ENCODE measurements at regions not wholly inside any gene's neighbourhood (a gene's known extent, or its start where the extent isn't known, plus 50 kb on each side); places are given as distances from the start of the nearest gene placed in this dataset.

DNA sequence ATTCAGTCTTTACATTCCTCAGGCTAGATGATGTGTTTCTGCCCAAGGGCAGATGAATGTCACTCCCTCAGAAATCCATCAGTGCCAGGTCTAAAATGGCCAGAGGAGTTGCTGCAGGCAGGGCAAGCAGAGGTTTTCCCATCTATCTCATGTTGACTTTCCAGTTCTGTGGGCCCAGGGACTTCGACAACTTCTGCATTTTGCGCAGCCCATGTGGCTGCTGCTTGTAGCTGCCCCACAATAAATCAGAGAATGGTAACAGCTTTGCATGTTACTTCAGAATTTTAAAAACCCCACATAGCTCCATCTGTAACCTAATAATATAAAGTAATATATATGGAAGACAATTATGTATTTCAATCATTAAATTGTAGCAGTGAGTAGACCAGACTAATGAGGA is 1367.7 kb upstream of the AGA start:
- no peak for DNase-seq (ENCODE audit: low read depth)
- TF ChIP-seq, protein P1, sequence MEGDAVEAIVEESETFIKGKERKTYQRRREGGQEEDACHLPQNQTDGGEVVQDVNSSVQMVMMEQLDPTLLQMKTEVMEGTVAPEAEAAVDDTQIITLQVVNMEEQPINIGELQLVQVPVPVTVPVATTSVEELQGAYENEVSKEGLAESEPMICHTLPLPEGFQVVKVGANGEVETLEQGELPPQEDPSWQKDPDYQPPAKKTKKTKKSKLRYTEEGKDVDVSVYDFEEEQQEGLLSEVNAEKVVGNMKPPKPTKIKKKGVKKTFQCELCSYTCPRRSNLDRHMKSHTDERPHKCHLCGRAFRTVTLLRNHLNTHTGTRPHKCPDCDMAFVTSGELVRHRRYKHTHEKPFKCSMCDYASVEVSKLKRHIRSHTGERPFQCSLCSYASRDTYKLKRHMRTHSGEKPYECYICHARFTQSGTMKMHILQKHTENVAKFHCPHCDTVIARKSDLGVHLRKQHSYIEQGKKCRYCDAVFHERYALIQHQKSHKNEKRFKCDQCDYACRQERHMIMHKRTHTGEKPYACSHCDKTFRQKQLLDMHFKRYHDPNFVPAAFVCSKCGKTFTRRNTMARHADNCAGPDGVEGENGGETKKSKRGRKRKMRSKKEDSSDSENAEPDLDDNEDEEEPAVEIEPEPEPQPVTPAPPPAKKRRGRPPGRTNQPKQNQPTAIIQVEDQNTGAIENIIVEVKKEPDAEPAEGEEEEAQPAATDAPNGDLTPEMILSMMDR (IDR thresholded peaks at IDR 0.05; ENCODE audit: low read length, missing control alignments): no peak
- no peak overlapping the region for H3K4me3 ChIP-seq (replicated peaks; ENCODE audit: low read depth, low read length)

DNA sequence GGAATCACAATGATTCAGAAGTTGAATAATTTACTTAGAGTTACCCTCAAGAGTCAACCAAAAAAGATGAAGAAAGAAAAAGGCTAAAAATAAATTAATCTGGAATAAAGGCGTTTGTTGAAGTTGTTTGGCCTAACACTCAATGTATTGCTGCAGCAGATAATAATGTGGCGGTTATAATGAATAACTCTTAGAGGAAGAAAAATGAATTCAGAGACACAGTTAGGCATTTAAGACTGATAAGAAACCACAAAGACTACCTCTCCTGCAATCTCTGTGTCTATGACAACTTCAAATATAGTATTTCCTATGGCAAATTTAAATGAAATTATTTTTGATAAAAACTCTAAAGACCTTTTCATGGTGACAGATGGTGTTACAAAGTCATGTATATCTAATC is 1369.1 kb upstream of the AGA start:
- TF ChIP-seq, protein P1 (IDR thresholded peaks at IDR 0.05; ENCODE audit: low read length, missing control alignments): no peak
- DNase-seq (ENCODE audit: low read depth): no peak

DNA sequence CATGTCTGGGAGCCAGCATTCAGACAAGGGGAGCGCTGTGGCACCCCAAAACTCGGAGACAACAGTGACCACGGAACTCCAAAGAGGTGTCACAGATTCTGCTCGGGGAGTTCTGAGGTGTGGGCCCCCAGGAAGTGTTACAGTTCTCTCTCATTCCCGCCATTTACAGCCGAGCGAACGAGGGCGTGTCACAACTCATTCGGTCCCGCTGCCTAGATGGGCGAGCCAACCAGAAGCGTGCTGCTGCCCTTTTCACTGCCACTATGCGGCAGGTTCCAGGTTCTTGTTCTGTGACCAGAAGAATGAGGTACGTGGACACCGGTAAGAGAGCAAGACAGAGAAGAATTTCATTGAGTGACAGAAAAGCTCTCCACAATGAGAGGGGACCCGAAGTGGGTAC is 1370.6 kb upstream of the AGA start:
- TF ChIP-seq, protein P1 (IDR thresholded peaks at IDR 0.05; ENCODE audit: low read length, missing control alignments): no peak
- DNase-seq (ENCODE audit: low read depth): no peak
- no peak overlapping the region for H3K4me3 ChIP-seq (replicated peaks; ENCODE audit: low read depth, low read length)

More for the DNA sequence above, 1369.1 kb upstream of the AGA start:
- H3K4me3 ChIP-seq (replicated peaks; ENCODE audit: low read depth, low read length): no peak overlapping the region

DNA sequence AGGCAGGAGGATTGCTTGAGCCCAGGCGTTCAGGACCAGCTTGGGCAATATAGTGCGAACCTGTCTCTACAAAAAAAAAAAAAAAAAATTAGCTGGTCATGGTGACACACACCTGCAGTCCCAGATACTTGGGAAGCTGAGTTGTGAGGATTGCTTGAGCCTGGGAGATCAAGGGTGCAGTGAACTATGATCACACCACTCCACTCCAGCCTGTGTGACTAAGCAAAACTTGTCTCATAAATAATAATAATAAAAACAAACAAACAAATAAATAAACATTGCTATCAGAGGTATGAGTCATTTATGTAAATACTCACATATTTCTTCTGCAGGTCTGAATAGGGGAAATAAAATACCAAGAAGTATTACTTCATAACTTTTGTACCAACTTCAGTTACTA is 1372.7 kb upstream of the AGA start:
- TF ChIP-seq, protein P1 (IDR thresholded peaks at IDR 0.05; ENCODE audit: low read length, missing control alignments): no peak
- no peak for DNase-seq (ENCODE audit: low read depth)
- H3K4me3 ChIP-seq (replicated peaks; ENCODE audit: low read depth, low read length): no peak overlapping the region

DNA sequence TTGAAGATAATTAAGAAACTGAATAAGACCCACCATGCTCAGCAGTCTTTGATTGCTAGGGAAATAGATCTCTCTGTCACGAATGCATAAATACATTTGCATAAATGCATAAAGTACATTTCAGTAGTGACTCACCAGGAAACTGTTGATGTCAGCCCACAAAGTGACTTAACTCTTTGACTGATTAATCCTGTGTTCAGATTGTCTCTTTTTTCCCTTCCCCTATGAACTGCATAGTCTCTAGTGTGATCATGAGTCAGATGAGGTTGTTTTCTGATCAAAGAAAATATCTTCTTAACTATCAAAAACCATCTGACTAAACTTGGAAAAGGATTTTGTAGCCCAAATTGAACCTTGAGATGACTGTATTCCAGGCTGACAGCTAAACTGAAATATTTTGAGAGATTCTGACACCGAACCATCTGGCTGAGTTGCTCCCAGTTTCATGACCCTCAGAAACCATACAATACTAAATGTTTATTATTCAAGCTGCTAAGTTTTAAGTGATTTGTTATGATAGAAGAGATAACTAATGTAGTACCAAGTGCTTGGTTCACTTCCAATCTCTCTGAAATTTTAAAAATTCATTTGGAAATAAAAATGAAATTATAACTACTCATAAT is 1381.5 kb upstream of the AGA start:
- no peak for DNase-seq (ENCODE audit: low read depth)
- no peak overlapping the region for H3K4me3 ChIP-seq (replicated peaks; ENCODE audit: low read depth, low read length)
- TF ChIP-seq, protein P1 (IDR thresholded peaks at IDR 0.05; ENCODE audit: low read length, missing control alignments): no peak

DNA sequence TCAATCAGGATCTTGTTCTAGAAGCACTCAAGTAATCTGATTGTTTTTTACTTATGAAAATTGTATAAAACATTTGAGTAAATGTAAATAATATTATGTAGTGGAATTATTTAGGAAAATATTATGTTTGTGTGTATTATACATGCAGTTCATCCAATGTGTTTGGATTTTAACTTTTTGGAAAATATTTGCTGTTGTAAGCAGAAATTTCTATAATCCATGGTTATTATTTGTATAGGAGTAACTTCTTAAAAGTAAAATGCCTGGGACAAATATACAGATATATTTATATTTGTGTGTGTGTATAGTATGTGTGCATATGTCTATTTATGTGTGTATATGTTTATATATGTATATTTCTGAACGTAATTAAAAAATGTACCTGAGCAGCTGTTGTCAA is 1394.6 kb upstream of the AGA start:
- TF ChIP-seq, protein P1 (IDR thresholded peaks at IDR 0.05; ENCODE audit: low read length, missing control alignments): no peak
- H3K4me3 ChIP-seq (replicated peaks; ENCODE audit: low read depth, low read length): no peak overlapping the region
- DNase-seq (ENCODE audit: low read depth): no peak

DNA sequence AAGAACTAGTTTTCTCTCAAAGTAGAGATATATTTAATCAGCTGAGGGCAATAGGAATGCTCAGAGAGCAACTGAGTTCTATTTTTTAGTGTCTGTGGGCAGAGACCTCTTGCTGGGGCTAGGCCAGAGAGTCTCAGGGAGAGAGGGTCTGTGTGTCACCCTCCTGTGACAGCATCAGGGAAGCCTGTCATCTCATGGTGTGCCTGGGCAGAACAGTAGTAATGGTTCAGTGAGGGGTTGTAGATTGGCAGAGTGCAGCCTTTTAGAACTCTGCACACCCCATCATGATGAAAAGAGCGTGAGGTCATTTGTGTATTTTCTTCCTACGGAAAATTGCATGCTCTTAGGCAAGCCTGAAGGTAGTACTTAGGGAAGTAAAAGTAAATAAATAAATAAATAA is 1396.5 kb upstream of the AGA start:
- TF ChIP-seq, protein P1 (IDR thresholded peaks at IDR 0.05; ENCODE audit: low read length, missing control alignments): no peak
- H3K4me3 ChIP-seq (replicated peaks; ENCODE audit: low read depth, low read length): no peak overlapping the region
- no peak for DNase-seq (ENCODE audit: low read depth)
